DND-41 (cell line): ENCODE measurements at regions not wholly inside any gene's neighbourhood (a gene's known extent, or its start where the extent isn't known, plus 50 kb on each side); places are given as distances from the start of the nearest gene placed in this dataset.

Source experiments
- EZH2 ChIP-seq: IDR thresholded peaks from 3 replicates; pipeline ENCODE4 v1.6.1; 2012; ENCODE audit warnings: borderline replicate concordance, low read depth, mild to moderate bottlenecking, moderate library complexity, low read length, inconsistent platforms; ENCODE audit not compliant: severe bottlenecking
- TF ChIP-seq, protein P1 (sequence below): IDR thresholded peaks from 2 replicates; pipeline ENCODE4 v1.5.1; 2012; ENCODE audit warnings: borderline replicate concordance, low read length, moderate library complexity, mild to moderate bottlenecking; ENCODE audit not compliant: poor library complexity, severe bottlenecking; ENCODE audit errors: extremely low read depth

DNA sequence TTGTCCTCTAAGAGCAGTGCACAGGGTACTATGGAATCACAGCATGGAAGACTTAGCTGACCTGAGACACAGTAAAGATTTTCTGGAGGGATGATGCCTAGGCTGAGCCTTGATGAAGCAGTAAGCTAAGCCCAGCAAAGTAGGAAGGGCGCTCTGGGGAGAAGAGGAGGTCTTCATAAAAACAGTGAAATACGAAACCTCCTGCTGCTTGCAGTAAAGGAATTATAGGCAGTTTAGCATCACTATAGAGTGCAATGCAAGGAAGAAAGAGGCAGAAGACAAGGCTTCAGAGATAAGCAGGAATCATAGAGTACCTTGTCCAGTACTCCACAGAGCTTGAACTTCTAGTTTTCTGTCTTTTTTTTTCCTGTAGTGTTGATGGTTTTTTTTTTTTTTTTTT lies 555.7 kb upstream of the CADM1 start:
- TF ChIP-seq, protein P1, sequence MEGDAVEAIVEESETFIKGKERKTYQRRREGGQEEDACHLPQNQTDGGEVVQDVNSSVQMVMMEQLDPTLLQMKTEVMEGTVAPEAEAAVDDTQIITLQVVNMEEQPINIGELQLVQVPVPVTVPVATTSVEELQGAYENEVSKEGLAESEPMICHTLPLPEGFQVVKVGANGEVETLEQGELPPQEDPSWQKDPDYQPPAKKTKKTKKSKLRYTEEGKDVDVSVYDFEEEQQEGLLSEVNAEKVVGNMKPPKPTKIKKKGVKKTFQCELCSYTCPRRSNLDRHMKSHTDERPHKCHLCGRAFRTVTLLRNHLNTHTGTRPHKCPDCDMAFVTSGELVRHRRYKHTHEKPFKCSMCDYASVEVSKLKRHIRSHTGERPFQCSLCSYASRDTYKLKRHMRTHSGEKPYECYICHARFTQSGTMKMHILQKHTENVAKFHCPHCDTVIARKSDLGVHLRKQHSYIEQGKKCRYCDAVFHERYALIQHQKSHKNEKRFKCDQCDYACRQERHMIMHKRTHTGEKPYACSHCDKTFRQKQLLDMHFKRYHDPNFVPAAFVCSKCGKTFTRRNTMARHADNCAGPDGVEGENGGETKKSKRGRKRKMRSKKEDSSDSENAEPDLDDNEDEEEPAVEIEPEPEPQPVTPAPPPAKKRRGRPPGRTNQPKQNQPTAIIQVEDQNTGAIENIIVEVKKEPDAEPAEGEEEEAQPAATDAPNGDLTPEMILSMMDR: no peak
- TF ChIP-seq EZH2: no peak
